Peyer's patch (tissue), 4 donors: ENCODE measurements at regions not wholly inside any gene's neighbourhood (a gene's known extent, or its start where the extent isn't known, plus 50 kb on each side); places are given as distances from the start of the nearest gene placed in this dataset.

Source experiments
- POLR2A ChIP-seq, 2 donors: fragments of 450-650 bp; IDR thresholded peaks; one replicate each; pipeline ENCODE4 v1.5.1; 2017; ENCODE audit warnings: antibody characterized with exemption in 2 of 2, mild to moderate bottlenecking in 2 of 2, moderate library complexity in 2 of 2
- TF ChIP-seq, protein P1 (sequence below), 6 experiments: fragments of 450-650 bp in 4 of 6; fragments of 200-600 bp in 2 of 6; sonication (generic) in 1 of 6; IDR thresholded peaks; one replicate each; pipeline ENCODE4 v1.5.1; 2017 to 2019; ENCODE audit warnings: antibody characterized with exemption in 6 of 6, mild to moderate bottlenecking in 3 of 6, moderate library complexity in 1 of 6

DNA sequence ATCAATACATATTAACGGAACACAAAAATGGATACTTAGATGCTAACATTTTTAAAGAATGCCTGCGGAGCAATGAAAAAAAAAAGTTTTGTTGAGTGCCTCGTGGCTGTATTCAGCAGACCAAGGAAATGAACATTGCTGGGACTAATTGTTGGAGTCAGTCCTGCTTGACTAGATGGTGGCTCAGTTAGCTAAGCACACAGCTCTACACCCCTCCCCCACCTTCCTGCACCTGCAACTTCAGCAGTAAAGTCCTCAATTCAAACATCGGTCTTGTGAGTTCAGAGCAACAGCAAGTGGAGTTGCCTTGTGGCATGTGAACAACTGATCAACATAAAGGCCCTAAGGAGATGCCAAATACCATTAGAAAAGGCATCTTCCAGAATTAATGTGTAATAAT, 326.0 kb upstream of the NPSR1 start:
- TF ChIP-seq, protein P1, sequence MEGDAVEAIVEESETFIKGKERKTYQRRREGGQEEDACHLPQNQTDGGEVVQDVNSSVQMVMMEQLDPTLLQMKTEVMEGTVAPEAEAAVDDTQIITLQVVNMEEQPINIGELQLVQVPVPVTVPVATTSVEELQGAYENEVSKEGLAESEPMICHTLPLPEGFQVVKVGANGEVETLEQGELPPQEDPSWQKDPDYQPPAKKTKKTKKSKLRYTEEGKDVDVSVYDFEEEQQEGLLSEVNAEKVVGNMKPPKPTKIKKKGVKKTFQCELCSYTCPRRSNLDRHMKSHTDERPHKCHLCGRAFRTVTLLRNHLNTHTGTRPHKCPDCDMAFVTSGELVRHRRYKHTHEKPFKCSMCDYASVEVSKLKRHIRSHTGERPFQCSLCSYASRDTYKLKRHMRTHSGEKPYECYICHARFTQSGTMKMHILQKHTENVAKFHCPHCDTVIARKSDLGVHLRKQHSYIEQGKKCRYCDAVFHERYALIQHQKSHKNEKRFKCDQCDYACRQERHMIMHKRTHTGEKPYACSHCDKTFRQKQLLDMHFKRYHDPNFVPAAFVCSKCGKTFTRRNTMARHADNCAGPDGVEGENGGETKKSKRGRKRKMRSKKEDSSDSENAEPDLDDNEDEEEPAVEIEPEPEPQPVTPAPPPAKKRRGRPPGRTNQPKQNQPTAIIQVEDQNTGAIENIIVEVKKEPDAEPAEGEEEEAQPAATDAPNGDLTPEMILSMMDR (IDR thresholded peaks at IDR 0.05), result no peak
- TF ChIP-seq POLR2A (IDR thresholded peaks at IDR 0.05), result no peak
